Pulmonary artery endothelial cell (primary cell): ENCODE measurements at regions not wholly inside any gene's neighbourhood (a gene's known extent, or its start where the extent isn't known, plus 50 kb on each side); places are given as distances from the start of the nearest gene placed in this dataset.

Experiments
- DNase-seq: peaks from one replicate; pipeline ENCODE4 v3.0.0-alpha.2; 2011; ENCODE audit warnings: low read depth, low spot score

DNA sequence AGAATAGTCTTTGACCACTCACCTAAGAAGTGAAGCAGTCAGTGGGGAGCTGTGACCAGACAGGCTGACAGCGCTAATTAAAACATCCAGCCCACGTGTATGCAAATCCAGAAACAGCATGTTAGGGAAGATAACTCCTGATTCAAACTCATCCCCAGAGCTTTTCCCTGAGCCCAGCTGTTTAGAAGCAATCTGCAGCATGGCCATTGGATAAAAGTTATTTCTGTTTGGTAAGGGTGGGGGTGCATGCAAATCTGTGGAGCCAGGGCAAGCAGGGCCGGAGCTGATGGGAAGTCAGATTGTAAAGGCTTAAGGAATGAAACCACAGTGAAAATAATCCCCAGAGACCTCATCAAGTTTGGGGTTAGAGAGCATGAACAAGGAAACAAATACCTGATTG is 247.9 kb upstream of the KIRREL3 start:
- DNase-seq = no peak

DNA sequence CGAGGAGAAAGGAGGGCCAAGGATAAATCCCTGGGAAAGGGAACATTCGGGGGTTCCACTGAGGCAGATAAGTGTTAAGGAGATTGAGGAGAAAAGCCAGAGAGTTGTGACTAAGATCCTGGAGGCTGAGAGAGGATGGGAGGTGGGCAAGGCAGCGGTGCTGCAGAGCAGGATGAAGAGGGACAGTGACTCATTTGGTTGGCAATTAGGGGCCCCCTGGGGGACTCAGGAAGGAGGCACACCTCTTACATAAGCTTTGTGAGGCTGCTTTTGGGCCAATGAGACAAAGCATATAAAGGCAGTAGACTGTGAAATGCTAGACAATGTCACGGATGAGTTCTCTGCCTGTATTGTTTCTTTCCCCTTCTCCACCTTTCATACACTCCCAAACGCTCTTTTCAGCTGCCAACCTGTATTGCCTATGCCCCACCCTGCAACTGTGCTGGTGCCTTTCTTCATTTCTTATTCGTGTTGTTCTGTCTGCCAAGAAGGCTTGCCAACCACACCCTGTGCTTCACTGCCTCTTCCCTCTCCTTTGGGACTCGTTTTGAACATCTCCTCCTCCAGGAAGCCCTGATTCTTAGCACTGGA is 246.8 kb upstream of the KIRREL3 start:
- no peak for DNase-seq

DNA sequence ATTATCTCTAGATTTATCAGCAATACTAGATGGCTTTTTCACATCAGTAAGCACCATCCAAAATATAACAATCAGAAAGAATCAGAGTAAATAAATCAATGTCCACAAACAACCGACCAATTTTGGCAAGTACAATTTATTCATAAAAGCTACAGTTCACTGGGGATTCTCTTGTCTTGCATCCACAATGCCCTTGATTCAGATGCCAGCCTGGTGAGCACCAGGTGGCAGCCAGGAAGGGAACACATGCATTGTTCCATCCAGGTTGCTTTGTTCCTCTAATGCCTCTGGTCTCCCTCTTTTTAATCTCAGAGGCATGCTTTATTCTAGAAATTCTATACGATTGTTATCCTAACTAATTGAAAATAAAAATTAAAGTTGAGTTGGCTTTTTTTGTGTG is 242.1 kb upstream of the KIRREL3 start:
- DNase-seq = no peak

DNA sequence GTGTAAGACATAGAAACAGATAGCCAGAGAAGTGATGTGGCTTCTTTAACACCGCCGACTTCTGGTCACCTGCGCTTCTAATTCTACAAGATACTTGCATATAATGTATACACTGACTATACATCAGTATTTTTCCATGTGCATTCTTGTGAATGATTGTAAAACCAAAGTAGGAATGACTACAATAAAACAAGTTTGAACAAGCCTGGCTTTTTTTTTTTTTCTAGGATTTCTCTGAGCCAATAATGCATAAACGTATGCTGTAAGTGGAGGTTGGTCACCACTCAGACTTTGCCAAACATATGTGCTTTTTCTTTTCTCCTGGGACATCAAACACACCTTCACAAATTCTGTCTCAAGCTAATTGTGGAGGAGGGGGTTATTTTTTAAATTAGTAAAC is 237.8 kb upstream of the KIRREL3 start:
- DNase-seq = no peak

DNA sequence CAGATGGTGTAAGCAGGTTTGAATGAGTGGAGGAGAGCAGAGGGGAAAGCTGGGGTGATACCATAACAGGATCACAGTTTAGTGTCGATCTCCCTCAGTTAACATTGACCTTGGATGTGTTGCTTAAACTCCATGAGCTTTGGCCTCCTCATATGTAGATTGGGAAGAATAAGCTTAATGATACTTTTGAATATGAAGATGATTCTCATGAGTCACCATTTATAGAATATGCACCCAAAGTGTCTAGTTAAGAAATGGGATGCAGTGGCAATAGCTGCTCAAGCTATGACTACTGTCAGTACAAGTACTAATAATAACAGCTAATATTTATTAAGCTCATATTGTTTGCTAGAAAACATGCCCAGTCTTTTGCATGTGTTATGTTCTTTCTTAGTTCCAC is 236.2 kb upstream of the KIRREL3 start:
- no peak for DNase-seq

DNA sequence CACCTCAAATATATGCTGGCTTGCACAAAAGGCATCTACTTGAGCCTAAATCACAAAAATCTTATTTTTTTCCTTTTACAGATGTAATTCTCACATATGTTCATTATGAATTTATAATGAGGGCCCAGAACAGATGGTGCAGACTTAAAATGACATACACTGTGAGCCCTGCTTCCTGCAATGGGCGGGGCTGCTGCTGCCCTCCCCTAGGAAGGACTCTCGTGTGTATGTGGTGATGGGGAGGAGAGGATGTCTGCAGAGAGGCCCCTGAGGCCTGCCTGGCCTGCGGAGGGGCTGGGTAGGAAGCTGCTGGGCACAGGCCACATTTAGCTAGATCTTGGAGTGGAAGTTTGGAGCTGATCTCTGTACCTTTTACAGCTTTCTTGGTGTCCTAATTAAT is 233.4 kb upstream of the KIRREL3 start:
- DNase-seq = no peak

DNA sequence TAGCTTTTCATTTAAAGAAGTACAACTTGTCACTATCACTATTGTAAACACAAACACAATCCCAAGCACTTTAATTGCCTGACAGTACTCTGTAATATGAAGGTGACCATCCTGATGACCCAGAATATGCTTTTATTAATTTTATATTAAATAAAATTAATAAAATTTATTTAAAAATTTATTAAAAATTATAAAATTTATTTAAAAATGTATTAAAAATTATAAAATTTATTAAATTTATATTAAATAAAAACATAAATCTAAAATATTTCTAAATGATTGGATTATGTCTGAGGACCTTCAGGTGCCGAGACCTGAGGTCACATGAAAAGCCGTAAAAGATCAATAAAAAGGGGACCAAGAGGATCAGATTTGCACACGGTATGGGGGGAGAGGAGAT is 229.8 kb upstream of the KIRREL3 start:
- no peak for DNase-seq

DNA sequence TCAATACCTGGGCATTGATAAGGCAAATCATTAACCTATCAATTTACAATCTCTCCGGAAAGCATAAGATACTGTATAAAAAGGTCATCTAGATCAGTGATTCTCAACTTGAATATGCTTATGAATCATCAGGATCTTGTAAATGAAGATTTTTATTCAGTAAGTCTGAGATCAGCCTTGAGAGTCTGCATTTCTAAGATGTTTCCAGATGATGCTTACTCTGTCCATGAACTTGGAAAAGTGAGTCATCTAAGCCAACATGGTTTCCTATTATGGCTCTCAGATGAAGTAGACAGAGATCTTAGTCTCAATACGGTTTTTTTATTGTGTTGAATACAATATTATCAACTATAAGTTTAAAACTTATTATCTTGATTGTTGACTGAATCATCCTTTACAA is 226.4 kb upstream of the KIRREL3 start:
- DNase-seq = no peak

DNA sequence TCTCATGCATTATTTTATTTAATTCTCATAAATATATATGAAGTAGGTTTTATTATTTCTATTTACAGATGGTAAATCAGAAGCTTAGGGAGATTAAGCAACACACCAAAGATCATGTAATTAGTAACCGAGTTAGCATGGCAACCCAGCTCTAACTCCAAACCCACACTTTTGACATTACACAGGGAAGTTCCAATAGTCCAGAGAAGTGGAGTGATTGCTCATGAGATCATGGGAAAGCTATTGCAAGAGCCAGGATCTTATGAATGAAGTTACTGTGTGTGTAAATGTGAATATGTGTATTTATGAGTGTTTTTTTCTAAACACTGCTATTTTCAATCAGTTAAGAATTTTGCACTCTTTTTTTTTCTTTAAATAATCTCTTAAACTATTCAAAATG is 225.8 kb upstream of the KIRREL3 start:
- no peak for DNase-seq

DNA sequence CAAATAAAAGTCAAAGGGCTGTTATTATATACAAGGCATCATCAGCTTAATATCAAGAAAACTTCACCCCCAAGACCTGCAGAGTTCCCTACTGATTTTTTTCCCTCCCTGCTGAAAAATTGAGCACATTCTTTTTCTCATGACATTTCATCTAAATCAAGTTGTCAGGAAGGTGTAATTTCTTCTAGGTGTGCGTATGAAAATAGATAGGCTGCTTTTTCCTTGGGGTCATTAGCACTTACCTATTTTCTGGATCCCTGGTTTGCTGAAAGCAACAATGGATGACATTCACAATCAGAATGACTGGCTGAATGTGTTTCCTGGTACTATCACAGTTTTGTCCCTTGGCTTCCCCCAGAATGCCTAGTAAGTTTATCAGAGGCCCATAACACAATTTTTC is 225.0 kb upstream of the KIRREL3 start:
- DNase-seq = no peak

DNA sequence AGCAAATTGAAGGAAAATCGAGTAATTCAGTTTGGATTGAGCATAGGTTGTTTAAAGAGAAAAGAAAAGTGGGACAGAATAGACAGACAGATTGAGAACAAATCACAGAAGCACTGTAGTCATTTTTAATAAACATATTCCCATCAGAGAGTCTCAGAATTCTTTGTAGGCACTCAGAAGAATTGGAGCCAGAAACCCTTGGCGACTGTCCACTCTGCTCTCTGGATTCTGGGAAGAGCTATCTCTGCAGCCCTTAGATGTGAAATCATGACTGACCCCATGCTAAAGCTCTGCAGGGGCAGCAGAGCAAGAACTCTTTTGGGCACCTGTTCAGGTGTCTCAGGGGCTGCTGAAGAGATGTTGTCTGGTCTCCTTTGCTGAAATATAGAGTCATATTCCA is 223.7 kb upstream of the KIRREL3 start:
- no peak for DNase-seq

DNA sequence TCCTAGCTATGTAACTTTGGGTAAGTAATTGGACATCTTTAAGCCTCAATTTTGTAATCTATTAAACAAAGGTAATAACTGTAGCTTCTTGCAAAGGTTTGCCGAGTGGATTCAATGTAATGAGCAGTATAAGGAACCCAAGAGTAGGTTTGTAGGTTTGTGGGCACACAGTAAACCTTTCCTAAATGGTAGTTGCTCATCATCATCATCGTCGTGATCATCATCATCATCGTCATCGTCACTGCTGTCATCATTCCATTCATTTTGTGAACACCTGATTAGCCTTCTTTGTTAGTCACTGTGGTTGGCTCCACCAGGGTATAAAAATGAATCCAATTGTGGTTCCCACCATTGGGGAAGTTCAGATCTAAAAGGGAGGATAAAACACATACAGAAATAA is 223.1 kb upstream of the KIRREL3 start:
- no peak for DNase-seq

DNA sequence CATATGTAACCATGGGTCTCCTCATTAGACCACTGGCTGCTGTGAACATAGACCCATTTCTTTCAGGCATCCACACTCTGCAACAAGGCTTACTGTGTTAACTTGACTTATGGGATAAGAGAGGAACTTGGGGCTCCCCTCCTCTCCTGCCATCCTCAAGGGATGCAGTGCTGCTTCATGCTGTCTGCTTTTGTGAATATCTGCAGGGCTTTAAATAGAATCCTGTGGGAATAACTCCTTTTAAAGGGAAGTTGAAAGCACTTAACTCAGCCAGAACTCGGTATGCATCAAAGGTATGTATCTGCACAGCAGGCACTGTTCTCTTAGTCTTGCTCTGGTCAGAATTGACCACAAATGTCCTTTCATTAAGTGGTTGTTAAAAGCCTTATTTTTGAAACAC is 222.5 kb upstream of the KIRREL3 start:
- no peak for DNase-seq

DNA sequence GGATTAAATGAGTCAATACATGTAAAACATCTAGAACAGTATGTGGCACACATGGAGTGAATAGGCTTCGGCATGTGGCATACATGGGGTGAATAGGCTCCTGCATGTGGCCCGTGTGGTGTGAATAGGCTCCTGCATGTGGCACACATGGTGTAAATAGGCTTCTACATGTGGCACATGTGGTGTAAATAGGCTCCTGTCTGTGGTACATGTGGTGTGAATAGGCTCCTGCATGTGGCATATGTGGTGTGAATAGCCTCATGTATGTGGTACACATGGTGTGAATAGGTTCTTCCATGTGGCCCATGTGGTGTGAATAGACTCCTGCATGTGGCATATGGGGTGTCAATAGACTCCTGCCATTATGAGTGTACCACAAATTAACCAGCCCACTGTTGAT is 219.1 kb upstream of the KIRREL3 start:
- no peak for DNase-seq

DNA sequence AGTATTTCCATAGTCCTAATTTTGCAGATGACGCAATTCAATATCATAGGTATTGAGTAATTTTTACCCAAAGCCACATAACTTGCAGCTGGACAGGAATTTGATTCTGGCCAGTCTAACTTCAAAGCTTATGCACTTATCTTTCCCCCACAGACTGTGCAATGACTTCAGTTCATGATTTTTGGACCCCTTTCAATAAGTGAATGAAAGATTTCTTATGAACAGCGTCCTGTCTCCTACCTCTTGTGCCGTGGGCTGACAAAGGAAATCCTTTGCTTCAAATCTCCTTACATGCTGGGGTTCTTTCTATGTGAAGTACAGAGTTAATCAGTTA is 217.7 kb upstream of the KIRREL3 start:
- no peak for DNase-seq

DNA sequence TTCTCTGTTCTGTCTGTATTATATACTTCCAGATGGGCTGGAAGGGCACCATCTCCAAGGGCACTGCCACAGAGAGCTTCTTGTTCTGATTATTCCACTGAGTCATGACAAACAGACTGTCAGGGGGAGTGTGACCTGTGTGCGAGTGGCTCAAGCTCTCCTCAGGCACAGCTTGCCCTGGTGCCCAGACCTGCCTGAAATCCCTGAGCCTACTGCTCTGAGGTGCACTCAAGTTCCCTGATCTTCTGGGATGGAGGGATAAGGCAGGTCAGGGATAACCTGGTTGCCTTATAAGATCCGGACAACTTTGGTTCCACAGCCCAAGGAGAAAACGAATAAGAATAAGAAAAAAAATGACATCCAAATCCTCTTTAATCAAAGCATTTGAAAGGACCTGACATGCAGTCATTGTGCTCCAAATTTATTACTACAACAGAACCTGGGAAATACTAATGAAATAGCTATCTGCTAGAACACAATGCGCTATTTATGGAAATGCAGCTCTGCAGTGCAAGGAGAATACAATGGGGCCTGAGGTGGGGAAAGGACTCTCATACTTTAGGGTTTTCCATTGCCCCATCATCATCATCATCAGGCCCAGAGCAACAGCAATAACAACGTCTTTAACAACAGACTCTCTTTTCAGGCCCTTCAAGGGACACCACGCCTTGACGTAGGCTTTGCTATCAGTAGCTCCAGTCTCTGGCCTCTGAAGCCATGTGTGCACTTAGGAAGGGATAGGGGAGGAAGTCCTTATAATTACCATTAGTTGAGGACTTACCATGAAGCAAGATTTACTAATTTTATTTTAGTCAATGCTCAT is 217.1 kb upstream of the KIRREL3 start:
- DNase-seq = no peak

DNA sequence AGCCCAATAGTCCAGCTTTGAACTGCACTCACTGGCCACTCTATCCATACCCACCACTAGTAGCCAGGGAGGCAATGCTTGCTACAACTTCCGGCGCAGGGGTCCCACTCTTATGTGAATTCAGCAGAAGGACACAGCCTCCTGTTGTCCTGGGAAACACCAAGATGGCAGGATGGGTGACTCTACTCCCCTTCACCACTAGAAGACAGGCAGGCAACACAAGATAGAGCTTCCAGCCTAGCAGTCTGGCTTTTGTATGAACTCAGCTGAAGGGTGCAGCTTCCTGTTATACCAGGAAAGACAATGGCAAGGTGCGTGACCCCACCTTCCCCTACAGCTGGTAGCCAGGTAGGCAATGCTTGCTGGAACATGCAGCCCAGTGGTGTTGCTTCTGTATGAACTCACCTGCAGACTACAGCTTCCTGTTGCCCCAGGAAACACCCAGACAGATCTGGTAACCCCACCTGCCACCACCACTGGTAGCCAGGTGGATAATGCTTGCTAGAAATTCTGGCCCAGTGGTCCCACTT is 205.2 kb upstream of the KIRREL3 start:
- no peak for DNase-seq

DNA sequence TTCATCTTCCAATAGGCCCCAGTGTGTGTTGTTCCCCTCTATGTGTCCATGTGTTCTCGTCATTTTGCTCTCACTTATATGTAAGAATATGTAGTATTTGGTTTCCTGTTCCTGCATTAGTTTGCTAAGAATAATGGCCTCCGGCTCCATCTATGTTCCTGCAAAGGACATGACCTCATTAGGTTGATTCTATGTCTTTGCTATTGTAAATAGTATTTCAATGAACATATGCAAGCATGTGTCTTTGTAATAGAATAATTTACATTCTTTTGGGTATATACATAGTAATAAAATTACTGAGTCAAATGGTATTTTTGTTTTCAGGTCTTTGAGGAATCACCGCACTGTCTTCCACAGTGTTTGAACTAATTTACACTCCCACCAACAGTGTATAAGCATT is 202.9 kb upstream of the KIRREL3 start:
- DNase-seq = no peak

DNA sequence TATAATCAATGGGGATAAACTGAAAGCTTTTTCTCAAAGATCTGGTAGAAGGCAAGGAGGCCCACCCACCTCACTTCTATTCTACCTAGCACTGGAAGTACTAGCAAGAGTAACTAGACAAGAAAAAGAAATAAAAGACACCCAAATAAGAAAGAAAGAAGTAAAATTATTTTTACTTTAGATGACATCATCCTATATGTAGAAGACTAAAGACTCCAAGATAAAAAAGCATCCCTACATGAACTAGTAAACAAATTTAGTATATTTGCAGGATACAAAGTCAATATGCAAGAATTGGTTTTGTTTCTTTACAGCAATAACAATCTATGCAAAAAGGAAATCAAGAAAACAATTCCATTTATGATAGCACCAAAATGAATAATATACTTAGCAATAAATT is 201.5 kb upstream of the KIRREL3 start:
- no peak for DNase-seq

DNA sequence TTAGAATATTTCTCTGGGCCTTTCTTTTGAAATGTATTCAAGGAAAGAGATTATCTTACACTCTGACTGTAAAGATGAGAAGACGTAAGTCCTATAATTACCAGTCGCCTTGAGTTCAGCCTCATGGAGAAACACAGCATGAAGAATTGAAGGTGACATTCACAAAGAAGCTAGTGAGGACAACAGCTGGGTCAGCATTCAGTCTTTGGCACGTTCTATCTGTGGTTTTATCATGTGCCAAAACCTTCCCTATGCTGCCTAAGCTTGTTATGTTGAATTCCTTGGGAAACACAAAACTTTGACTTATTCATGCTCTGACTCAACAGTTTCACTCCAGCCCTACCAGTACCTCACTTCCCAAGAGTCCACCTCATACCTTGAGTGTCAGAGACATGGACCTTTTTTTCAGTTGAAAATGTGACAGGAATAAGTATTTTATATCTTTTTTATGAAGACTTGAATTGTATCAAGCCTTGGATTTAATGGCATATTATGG is 198.8 kb upstream of the KIRREL3 start:
- no peak for DNase-seq

DNA sequence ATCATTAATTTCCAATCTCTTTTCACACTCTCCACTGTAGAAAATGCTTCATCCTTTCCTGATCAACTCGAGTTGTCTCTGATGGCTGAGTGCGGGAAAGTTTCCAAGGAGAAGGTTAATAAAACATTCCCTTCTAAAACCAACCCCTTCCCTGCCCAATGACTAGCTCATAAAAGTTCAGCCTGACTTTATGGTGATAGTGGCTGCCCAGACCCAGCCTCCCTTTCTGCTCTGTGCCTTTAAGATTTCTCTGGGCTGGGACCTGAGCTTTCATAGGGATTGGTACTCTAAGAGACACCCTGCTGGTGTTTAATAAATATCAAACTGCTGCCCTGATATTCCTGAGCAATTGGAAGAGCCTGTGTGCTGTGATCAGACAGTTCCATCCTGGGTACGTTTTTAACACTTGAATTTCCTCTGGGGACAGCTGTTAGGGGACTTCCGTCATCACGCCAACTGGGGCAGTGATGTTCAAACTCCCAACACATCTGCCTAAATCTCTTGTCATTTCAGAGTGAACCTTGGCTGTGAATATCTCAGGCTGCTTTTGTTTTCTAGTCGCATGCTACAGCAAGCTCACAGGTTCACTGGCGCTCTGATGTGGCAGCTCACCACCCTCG is 195.0 kb upstream of the KIRREL3 start:
- no peak for DNase-seq

DNA sequence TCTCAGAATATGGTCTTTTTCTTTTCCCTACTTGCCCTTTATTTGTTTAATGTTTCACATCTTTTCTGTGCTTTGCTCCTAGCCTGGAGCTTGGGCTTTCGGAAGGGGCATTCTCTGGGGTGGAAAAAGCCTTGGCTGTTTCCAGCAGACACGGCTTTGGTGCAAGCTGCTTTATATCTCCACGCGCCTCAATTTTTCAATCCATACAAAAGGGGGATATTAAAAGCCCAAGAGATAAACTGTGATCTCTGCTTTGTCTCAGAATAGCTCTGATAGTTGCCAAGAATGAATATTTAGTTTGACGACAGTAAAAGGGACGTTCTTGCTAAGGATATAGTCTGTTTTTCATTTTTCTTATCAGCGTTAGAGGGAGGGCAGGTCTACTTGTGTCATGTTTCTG is 194.0 kb upstream of the KIRREL3 start:
- DNase-seq = no peak

DNA sequence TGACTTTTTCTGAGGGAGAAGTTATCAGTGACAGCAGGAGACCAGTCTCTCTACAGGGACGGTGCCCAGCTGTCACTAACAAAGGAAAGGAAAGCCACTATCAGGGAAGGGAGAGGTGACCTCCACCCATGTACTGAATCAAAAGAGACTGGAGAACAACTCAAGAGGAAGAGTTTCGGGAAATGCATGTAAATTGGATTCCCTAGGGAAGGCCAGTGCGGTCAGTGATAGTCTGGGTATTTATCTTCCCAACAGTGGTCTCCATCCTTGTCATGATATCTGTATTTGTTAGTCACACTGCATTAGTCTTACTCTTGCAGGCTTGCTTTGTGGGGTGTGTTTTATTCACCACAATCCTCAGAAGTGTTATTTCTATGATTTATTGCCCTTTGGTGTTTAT is 193.4 kb upstream of the KIRREL3 start:
- DNase-seq = no peak
